ENCODE measurements at regions not wholly inside any gene's neighbourhood (a gene's known extent, or its start where the extent isn't known, plus 50 kb on each side); places are given as distances from the start of the nearest gene placed in this dataset.

DNA sequence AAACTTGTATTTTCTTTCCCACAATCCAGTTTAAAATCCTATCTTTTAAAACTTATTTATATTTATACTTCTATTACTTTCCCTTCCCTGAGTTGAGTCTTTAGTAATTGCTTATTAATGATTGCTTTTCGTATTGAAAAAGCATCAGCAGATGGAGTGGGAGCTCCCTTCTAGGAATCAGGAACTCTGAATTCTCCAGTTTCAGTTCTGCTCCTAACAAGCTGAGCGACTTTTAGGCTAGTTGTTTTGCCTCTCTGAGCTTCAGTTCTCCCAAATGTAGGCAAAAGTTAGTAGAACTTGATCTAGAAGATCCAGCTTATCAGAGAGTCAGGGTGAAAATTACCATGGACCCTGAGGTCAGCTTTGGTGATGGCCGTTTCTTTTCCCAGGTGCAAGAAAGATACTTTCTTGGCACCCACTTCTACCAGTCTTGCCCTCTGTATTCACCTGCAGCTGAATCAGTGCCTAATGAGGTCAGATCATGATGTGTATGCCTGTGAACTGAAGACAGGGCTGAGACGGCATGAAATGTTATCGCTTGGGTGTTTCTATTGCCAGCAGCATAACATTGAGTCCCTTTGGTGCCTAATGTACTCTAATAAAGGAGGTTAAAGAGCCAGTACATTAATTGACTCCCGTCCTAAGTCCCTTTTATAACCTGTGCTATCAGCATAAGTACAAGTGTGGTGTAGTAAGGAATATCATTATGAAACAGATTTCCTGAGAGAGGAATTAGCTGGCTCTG is 194.5 kb upstream of the TBC1D5 start:
- TF ChIP-seq, protein P1, sequence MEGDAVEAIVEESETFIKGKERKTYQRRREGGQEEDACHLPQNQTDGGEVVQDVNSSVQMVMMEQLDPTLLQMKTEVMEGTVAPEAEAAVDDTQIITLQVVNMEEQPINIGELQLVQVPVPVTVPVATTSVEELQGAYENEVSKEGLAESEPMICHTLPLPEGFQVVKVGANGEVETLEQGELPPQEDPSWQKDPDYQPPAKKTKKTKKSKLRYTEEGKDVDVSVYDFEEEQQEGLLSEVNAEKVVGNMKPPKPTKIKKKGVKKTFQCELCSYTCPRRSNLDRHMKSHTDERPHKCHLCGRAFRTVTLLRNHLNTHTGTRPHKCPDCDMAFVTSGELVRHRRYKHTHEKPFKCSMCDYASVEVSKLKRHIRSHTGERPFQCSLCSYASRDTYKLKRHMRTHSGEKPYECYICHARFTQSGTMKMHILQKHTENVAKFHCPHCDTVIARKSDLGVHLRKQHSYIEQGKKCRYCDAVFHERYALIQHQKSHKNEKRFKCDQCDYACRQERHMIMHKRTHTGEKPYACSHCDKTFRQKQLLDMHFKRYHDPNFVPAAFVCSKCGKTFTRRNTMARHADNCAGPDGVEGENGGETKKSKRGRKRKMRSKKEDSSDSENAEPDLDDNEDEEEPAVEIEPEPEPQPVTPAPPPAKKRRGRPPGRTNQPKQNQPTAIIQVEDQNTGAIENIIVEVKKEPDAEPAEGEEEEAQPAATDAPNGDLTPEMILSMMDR (IDR thresholded peaks at IDR 0.05): no peak
- TF ChIP-seq POLR2A (IDR thresholded peaks at IDR 0.05): no peak
